ENCODE measurements at regions not wholly inside any gene's neighbourhood (a gene's known extent, or its start where the extent isn't known, plus 50 kb on each side); places are given as distances from the start of the nearest gene placed in this dataset.

DNA sequence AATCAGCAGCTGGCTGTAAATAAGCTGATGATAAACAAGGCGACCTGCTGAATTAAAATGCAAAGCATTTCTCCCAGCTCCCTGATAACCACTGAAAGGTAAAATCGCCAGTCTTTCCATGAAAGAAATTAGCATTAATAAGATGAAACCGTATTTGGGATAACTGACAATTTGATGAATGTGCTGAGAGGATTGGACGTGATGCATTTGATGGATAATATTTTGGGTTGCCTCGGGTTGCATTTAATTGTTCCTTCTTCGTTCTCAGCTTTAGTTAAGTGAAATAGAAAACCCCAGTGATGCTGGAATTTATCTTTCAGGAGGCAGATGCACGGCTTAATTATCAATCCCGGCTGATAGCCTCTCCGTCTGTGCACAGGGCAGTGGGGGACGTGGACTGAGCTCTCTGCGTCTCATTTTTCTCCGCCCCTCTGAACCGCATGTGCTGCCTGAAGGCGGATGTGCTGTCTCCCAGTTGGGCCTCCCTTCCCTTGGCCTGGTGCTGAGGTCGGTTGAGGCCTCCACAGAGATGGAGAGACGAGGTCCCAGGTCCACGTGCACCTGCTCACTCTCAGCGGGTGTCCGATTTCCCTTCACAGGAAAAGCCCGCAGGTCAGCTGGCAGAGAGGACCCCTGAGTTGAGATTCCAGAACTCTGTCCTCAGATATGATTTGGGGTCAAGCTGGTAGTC lies 846.2 kb downstream of the BRD1 start:
- no peak for DNase-seq (ENCODE audit: low spot score)

DNA sequence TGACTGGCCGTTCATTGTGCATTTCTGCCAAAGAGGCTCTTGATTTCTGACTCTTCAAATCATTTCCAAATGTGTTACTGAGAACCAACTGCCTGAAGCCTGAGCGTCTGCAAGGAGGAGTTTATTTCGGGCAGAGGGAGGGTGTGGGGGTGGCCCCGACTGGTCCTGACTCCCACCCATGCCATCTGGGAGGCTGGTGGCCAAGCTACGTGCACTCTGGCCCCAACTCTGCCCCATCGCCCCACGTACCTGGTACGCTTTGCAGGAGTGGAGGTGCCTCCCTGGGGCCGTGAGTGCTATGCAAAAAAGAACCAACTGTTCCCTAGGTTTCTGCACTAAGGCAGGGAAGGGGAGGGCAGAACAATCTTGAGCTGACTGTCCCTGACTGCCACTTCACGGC lies 846.8 kb downstream of the BRD1 start:
- DNase-seq (ENCODE audit: low spot score), result no peak

DNA sequence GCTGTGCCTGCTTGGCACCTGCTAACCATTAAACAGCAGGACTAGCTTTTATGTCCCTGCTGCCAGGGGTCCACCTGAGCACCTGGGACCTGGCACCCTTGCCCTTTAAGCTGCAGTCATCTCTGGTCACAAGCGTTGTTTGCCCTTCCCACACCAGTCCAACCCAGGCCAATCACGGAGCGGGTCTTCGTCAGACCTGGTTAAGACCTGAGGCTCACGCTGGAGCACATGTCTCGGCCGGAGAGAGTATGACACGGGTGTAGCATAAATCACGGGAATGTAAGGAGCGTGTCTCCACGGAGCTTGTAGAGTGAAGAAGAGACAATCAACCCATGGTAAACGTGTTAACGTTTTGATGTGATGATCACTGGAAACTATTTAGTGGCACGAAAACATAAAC lies 847.3 kb downstream of the BRD1 start:
- no peak for DNase-seq (ENCODE audit: low spot score)

DNA sequence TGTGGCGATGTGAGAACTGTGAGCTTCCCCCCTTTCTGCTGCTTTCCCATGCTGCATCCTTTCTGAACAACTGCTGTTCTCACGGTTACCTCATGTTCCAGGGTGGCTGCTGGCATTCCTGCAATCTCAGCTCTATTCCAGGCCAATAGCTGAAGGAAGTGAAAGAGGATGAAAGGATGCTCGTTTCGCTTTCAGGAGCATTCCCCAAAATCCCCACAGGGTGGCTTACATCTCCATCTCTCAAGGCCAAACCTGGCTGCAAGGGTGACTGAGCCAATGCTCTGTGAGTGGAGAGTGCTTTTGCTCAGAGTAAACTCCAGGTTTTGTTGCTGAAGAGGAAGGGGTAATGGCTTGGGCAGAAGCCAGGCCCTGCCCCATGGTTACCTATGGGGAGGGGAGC lies 848.2 kb downstream of the BRD1 start:
- DNase-seq (ENCODE audit: low spot score), result peak; percentile 45

DNA sequence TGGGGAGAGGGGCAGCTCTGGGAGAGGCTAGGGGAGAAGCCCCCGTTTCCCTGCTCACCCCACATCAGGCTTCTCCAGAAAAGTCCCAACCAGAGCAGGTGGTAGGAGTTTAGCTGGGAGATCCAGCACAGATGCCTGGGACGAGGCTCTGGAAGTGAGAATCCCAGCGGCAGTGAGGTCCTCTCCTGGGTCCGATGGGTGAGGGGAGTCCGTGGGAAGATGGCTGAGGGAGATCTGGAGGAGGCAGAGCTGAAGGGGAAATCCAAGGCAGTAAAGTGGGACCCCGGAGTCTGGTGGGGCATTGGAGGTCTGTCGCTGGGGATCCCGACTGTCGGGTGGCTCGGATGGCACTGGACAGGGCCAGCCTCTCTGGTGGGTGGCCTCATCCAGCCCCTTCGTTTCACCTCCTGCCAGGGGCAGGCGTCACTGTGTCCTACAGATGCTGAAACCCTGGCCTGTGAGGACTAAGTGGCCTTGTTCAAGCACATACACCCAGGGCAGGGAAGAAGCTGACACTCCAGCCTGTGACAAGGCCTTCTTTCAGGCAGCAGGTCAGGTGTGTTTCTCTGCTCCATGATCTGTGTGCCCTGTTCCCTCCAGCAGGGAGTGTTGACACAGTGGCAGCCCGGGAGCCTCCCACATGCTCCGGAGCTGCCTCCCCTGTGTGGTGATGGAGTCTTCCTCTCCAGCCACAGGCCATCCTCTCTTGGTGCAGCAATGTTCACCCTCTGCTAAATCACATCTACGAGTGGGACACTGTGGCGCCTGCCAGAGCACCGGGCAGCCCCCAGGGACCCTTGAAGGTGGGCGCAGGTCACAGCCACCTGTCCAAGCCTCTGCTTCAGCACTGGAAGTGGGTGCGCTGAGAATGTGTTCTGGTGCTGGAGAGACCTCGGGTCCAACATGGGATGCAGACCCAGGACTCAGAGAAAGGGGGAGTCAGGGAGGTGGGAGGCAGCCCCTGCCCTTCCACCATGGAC lies 850.8 kb downstream of the BRD1 start:
- no peak for DNase-seq (ENCODE audit: low spot score)

DNA sequence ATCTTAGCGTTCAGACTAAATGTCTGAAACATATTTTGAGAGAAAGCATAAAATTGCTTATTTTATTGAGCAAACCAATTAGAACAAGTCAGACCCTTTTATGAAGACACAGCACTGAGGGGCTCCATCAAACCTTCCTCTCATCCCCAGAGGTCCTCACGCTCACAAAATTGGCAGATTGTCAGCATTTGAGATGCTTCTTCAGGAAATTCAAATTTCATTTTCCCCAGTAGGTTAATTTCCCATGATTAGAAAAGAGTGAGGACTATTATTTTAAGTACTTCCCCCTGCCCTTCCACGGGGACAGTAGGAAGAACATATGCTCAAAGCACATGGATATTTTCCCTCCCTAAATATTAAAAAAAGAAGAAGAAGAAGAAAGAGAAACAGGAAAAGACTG lies 851.8 kb downstream of the BRD1 start:
- no peak for DNase-seq (ENCODE audit: low spot score)

DNA sequence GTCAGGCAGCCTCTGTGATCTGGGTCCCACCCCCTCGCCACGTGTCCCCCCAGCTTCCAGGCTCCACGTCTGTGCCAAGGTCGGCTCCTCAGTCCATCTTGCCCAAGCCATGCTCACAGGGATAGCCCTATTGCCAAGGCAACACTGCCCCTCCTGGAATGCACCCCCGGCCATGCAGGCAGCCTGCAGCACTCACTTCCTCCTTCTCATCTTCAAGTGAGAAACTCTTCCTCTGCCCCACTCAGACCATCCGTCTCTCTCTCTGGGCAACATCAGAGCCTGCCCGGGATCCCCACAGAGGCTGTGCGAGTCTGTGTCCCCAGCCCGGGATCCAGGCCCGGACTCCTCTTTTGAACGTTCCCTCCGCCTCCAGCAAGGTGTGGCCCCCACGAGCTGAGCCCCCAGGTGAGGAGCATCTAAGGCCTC lies 852.3 kb downstream of the BRD1 start:
- DNase-seq (ENCODE audit: low spot score), result no peak

DNA sequence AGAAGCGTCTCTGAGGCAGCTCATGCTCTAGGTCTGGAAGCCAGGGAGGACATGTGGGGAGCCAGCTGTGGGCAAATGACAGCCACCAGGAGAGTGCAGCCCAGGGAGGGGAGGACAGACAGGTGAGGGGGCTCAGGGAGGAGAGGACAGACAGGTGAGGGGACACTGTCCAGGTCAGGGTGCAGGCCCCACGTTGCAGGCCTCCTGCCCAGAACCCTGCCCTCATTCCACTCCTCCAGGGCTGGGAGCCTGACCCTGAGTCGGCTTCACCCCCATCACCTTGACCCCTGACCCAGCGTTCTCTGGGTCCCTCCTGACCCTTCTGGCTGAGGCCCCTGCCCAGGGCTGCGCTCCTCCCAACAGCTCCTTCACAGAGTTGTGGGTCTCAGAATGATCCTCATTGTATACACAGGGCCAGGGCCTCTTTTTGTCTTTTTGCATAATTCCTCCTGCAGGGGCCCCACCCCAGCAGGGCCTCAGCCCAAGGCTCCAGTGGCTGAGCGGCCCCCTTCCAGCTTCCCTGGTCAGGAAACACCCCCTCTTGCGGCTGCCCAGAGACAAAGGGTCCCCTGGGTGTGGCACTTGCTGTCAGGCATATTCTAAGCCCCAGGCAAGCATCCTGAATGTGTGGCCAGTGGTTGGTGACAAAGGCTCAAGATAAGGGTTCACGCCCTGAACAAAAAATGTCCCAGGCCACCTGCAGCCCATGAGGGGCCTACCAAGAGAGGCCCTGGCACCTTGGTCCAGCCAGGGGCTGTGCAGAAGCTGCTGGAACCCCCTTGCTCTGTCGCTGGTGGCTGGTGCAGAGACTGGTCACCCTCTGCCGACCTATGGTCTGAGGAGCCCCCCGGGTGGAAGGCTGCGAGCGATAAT lies 853.0 kb downstream of the BRD1 start:
- DNase-seq (ENCODE audit: low spot score), result no peak

DNA sequence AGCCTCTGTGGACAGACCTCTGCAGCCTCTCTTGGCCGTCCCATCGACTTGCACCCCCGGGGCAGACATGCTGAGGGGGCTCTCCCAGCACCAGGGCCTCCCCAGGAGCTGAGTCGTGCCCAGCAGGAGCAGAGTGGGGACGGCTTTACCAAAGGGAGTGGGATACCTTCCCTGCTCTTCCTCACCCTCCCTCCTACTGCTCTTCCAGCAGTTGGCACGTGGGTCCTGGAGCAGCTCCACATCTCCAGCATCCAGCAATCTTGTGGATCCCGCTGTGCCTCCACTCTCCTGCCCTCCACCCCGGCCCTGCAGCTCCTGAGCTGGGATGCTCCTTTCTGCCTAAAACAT lies 854.0 kb downstream of the BRD1 start:
- no peak for DNase-seq (ENCODE audit: low spot score)

DNA sequence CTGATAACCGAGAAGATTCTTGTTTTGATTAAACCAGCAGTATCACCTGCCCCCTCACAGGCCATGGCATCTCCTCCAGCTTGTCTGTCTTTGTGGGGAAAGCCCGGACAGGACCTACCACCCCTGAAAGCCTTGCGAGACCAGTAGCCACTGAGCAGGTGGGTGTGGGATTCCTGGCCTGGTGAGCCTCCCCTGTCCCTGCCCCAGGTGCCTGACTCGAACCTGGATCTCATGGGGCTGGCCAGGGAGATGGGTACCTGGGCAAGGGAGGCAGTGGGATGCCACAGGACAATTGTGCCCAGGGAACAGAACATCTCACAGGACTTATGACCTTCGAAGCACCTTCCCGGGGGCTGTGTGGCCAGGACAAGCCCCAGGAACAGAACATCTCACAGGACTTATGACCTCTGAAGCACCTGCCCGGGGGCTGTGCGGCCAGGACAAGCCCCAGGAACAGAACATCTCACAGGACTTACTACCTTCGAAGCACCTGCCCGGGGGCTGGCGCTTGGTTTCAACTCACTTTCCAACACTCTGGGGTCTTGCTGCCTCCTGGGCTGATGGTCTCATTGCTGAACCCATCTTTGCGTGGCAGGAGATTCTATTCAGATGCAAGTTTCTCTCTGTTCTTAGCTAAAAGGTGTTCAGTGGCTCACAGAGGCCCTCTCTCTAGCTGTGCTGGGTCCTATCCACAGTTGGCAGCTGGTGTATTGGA lies 854.5 kb downstream of the BRD1 start:
- DNase-seq (ENCODE audit: low spot score), result no peak

DNA sequence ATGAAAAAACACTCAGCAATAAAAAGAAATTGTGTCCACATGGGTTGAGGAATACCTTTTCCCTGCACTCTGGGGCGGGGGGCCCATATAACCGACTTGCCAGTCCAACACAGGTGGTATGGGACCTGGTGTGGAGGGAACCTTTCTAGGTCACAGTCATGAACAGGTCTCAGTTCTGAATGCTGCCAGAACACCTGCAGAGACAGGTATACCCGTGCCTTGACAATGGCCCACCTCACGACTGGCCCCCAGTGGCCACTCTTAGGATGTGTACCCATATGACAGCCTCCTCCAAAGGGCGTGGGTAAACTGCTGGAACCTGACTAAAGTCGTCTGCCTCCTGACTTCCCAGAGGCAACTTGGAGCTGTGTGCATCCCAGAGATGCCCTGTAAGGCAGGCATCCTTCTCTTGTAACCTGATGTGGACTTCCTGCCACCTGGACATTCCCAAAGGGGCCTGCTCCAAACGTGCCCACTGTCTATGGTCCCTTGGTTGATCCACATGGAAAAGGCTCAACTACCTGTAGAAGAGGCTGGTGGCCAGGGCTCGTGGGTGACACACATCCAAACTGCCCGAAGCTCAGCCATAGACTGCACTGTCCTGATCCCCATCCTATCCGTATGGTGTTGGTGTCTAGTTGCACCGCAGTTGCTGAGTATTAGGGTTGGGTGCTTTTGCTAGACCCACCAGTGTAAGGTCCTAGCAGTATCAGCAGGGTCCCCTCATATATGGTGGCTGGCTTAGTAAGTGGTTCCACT lies 859.3 kb downstream of the BRD1 start:
- peak; percentile 53 for DNase-seq (ENCODE audit: low spot score)

DNA sequence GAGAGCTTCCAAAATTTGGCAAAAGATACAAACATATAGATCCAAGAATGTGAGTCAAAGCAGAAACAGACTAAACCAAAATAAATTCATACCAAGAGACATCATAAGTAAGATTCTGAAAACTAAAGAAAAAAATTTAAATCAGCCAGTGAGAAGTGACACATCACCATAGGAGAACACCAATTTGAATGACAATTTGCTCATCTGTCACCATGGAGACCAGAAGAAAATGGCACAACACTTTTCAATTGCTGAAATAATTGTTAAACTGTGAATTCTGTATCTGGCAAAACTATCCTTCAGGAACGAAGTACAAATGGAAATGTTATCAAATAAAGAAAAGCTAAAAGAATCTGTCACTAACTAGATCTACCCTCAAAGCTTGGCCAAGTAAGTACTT lies 864.3 kb downstream of the BRD1 start:
- DNase-seq (ENCODE audit: low spot score), result no peak

DNA sequence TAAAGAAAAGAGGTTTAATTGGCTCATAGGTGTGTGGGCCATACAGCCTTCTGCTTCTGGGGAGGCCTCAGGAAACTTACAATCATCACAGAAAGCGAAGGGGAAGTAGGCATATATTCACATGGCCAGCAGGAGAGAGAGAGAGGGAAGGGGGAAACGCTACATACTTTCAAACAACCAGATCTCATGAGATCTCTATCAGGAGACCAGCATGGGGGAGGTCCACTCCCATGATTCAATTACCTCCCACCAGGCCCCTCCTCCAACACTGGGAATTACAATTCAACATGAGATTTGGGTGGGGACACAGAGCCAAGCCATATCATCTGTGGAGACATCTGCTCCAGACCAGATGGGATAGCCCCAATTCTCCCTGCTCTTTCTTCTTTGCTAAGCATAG lies 866.0 kb downstream of the BRD1 start:
- DNase-seq (ENCODE audit: low spot score), result no peak

DNA sequence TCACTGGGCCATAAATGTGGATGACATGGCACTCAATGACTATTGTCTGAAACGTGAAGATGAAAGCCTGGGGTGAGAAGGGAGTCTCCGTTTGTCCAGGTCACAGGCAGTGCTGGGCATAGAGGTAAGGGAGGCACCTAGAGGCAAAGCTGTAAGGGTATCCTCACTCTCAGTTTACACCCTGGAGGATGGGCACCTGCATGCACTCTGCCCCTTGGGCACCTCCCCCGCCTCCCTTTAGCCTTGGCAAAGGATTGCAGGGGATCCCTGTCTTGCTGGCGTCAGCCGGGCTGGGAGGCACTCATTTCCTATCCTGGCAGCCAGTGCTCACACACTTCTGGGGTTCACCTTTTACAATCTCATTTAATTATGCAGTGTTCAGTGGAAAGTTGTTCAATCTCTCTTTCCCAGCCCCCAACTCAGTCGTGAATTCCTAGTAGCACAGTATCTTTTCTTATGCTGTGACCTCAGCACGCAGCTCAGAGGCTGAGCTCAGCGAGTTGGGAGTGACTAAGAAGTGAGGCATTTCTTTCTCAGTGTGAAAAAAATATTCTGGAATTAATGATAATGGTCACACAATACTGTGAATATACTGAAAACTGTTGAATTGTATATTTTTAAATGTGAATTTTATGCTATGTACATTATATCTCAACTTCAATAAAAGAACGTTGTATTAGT lies 866.6 kb downstream of the BRD1 start:
- DNase-seq (ENCODE audit: low spot score), result no peak

DNA sequence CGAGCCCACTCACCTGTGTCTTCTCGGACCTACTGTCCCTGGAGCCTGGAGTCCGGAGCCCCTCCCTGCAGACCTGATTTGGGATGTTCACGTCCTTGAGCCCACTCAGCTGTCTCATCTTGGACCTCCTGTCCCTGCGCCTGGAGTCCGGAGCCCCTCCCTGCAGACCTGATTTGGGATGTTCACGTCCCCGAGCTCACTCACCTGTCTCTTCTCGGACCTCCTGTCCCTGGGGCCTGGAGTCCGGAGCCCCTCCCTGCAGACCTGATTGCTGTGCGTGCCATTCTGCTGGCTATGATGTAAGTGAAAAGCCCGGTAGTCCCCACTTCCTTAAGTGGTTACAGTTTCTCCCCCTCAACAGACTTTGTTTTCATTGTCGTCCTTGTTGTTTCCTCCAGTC lies 867.1 kb downstream of the BRD1 start:
- DNase-seq (ENCODE audit: low spot score), result no peak

DNA sequence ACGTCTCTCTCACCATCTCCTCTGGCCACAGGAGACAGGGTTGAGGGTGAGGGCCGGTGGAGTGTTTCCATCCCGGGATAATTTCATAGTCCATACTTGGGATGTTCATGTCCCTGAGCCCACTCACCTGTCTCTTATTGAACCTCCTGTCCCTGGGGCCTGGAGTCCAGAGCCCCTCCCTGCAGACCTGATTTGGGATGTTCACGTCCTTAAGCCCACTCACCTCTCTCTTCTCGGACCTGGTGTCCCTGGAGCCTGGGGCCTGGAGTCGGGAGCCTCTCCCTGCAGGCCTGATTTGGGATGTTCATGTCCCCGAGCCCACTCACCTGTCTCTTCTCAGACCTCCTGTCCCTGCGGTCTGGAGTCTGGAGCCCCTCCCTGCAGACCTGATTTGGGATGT lies 868.2 kb downstream of the BRD1 start:
- DNase-seq (ENCODE audit: low spot score), result no peak

DNA sequence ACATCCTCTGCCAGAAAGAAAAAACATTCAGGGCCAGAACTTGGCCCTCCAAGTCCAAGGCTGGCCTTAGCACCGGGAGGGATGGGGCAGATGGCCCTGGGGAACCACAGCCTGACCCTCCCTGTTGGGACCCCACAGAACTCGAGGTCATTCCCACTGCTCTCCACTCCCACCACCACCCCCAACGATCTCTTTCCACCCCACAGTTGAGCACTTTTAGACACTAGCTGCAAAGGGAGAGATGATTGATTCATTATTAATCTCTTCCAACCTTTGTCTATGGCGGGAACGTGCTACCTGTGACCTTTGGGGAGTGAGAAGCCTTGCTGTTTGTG lies 869.7 kb downstream of the BRD1 start:
- DNase-seq (ENCODE audit: low spot score), result no peak

DNA sequence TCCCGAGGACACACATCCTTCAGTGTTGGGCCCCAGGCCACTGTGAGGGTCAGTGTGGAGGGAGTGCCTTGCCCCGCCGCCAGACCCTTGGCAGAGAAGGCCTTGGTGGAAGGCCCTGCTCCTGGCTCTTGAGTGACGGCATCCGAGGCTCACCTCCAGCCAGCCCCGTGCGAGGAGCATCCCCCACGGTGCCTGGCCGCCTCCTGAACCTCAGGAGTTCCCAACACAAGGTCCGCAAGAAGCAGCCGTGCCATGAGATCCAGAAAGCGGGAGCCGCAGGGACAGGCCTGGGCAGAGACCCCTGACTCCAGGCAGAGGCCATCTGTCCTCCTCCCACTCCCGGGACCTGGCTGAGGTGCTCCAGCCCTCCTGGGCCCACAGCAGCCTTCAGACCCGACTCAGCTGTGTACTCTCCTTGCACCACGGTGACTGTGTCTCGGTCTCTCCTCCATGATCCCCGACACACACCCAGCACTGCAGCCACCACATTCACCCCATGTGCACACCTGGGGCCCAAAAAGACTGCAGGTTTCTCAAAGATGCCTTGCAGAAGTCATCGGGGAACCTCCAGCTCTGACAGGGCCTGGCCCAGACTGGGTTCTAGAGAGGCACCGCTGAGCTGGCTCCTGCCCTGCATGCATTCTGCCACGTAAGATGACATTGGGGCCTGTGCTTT lies 870.2 kb downstream of the BRD1 start:
- no peak for DNase-seq (ENCODE audit: low spot score)

DNA sequence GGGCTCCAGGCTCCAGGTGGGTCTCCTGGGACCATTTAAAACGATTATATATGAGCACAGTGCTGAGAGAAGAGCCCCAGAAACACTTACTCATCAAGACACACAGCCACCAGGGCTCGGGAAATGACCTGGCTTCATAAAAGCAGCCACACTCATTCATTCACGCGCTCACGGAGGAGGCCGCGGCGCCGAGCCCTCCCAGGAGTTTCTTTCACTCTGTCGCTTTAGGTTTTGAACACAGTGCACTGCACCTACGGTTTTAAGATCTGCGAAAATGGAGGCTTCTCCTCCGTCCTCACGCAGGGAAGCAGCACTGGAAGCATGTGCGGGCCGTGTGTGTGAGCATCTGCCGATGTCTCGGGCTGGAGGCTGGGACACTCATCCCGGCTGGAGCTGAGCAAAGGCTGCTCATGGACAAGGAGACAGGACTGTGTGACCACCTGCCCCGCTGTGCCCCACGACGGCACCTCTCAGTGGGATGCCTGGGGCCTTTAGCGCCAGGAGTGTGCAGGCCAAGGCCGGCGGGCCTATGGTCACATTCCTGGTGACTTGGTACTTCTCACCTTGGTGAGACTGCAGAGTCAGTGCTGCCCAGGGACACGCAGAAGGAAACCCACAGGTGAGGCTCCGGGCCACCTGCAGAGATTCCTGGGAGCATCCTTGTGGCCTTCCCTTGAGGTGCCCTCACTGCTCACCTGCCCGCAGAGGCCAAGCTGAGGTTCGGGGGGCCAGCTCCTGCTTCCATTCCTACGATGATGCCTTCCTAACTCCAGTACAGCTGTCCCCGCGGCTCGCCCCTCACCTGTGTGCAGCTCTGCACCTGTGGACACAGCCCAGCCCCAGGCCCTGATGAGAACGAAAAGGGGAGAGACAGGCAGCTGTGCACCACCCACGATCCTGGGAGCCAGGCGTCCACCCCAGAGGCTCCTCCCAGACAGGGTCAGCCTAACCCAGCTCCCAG lies 872.0 kb downstream of the BRD1 start:
- DNase-seq (ENCODE audit: low spot score), result no peak

Measured in SW480 (cell line).